OCI-LY1 (cell line): ENCODE measurements at regions not wholly inside any gene's neighbourhood (a gene's known extent, or its start where the extent isn't known, plus 50 kb on each side); places are given as distances from the start of the nearest gene placed in this dataset.
"Not testable (repeated sequence)": the region's sequence is repeated elsewhere in the genome, so short reads cannot be mapped to it uniquely, and the experiment has no call there.

Source experiments
- H2AFZ ChIP-seq: fragments of 200-600 bp; sonication (generic), shearing (Covaris generic); 2 replicates; pipeline ENCODE4 v1.6.0; 2014; ENCODE audit warnings: antibody characterized with exemption, mild to moderate bottlenecking, low read length
- H3F3A ChIP-seq: fragments of 200-600 bp; sonication (generic), shearing (Covaris generic); 2 replicates; pipeline ENCODE4 v1.6.0; 2014; ENCODE audit warnings: mild to moderate bottlenecking, antibody characterized with exemption, low read length, moderate library complexity; ENCODE audit not compliant: insufficient read depth
- H3K27ac ChIP-seq: fragments of 200-600 bp; sonication (generic); 2 replicates; pipeline ENCODE4 v1.5.1; 2014; ENCODE audit warnings: low read length, mixed run types, mild to moderate bottlenecking, low read depth; ENCODE audit not compliant: poor library complexity, severe bottlenecking
- H3K27me3 ChIP-seq: fragments of 200-600 bp; sonication (generic); 2 replicates; pipeline ENCODE4 v1.6.0; 2014; ENCODE audit warnings: antibody characterized with exemption, mild to moderate bottlenecking, low read length, moderate library complexity; ENCODE audit not compliant: insufficient read depth
- H3K36me3 ChIP-seq: fragments of 200-600 bp; sonication (generic); 2 replicates; pipeline ENCODE4 v1.6.1; 2014; ENCODE audit warnings: mild to moderate bottlenecking, antibody characterized with exemption, low read length, moderate library complexity, mixed read lengths; ENCODE audit not compliant: insufficient read depth
- H3K4me1 ChIP-seq: fragments of 200-600 bp; sonication (generic); 2 replicates; pipeline ENCODE4 v1.5.1; 2014; ENCODE audit warnings: mild to moderate bottlenecking, low read length, moderate library complexity; ENCODE audit not compliant: insufficient read depth, severe bottlenecking
- H3K4me2 ChIP-seq: fragments of 200-600 bp; sonication (generic), shearing (Covaris generic); 2 replicates; pipeline ENCODE4 v1.6.1; 2014; ENCODE audit warnings: low read length
- H3K4me3 ChIP-seq: fragments of 200-600 bp; sonication (generic); 2 replicates; pipeline ENCODE4 v1.5.1; 2014; ENCODE audit warnings: low read length, low read depth, mild to moderate bottlenecking, mixed read lengths; ENCODE audit not compliant: poor library complexity, severe bottlenecking
- H3K79me2 ChIP-seq: fragments of 200-600 bp; shearing (Covaris generic); 2 replicates; pipeline ENCODE4 v1.6.1; 2016; ENCODE audit warnings: mixed run types, low read length, mixed read lengths; ENCODE audit not compliant: insufficient read depth
- H3K9ac ChIP-seq: fragments of 200-600 bp; sonication (generic), shearing (Covaris generic); 2 replicates; pipeline ENCODE4 v1.6.1; 2014; ENCODE audit warnings: mild to moderate bottlenecking, low read length, mixed read lengths
- H3K9me2 ChIP-seq: fragments of 200-600 bp; sonication (generic), shearing (Covaris generic); 2 replicates; pipeline ENCODE4 v1.6.1; 2014; ENCODE audit warnings: low read depth, mild to moderate bottlenecking, low read length, mixed read lengths
- H3K9me3 ChIP-seq: fragments of 200-600 bp; shearing (Covaris generic); 2 replicates; pipeline ENCODE4 v1.6.1; 2014; ENCODE audit warnings: low read length, mixed read lengths
- H4K20me1 ChIP-seq: fragments of 200-600 bp; sonication (generic), shearing (Covaris generic); 2 replicates; pipeline ENCODE4 v1.6.0; 2016; ENCODE audit warnings: mild to moderate bottlenecking, low read length; ENCODE audit not compliant: insufficient read depth
- CTCF ChIP-seq: fragments of 200-600 bp; sonication (generic), shearing (Covaris generic); IDR thresholded peaks from 2 replicates; pipeline ENCODE4 v1.5.1; 2017; ENCODE audit warnings: mild to moderate bottlenecking, antibody characterized with exemption, low read length, moderate library complexity, mixed read lengths
- EZH2 ChIP-seq: fragments of 200-600 bp; sonication (generic), shearing (Covaris generic); IDR thresholded peaks from 2 replicates; pipeline ENCODE4 v1.8.0; 2017; ENCODE audit warnings: borderline replicate concordance, mixed run types, mild to moderate bottlenecking, antibody characterized with exemption, low read length, moderate library complexity, mixed read lengths

GRCh38 chr1:166597516-166597915, 241.8 kb upstream of the POGK start:
- H3K4me1 ChIP-seq: no peaks in the 10 kb centered on the region
- no peaks in the 10 kb centered on the region for H3F3A ChIP-seq
- H3K27me3 ChIP-seq: no peaks in the 10 kb centered on the region
- no peak overlapping the region for H3K4me3 ChIP-seq
- H4K20me1 ChIP-seq: no peaks in the 10 kb centered on the region
- H3K9me3 ChIP-seq: no peaks in the 10 kb centered on the region
- no peaks in the 10 kb centered on the region for H3K79me2 ChIP-seq
- no peak overlapping the region for H3K27ac ChIP-seq
- H2AFZ ChIP-seq: no peak overlapping the region
- H3K9ac ChIP-seq: no peak overlapping the region
- no peaks in the 10 kb centered on the region for H3K36me3 ChIP-seq
- TF ChIP-seq EZH2 (no peak), CTCF (no peak)
- H3K4me2 ChIP-seq: no peak overlapping the region
- no peaks in the 10 kb centered on the region for H3K9me2 ChIP-seq

GRCh38 chr1:166600574-166600973, 238.7 kb upstream of the POGK start:
- no peak for TF ChIP-seq EZH2
- TF ChIP-seq CTCF: no peak
- H3F3A ChIP-seq: no peaks in the 10 kb centered on the region
- H4K20me1 ChIP-seq: no peaks in the 10 kb centered on the region
- no peak overlapping the region for H2AFZ ChIP-seq
- H3K79me2 ChIP-seq: no peaks in the 10 kb centered on the region
- no peak overlapping the region for H3K27ac ChIP-seq
- H3K4me1 ChIP-seq: no peaks in the 10 kb centered on the region
- no peak overlapping the region for H3K4me3 ChIP-seq
- H3K9ac ChIP-seq: no peak overlapping the region
- H3K9me2 ChIP-seq: no peaks in the 10 kb centered on the region
- H3K36me3 ChIP-seq: no peaks in the 10 kb centered on the region
- H3K27me3 ChIP-seq: no peaks in the 10 kb centered on the region
- H3K9me3 ChIP-seq: no peaks in the 10 kb centered on the region
- H3K4me2 ChIP-seq: no peak overlapping the region

- no peak overlapping the region for H3K4me3 ChIP-seq
- H3K4me2 ChIP-seq: no peak overlapping the region
- H3K9ac ChIP-seq: no peak overlapping the region
- no peak overlapping the region for H2AFZ ChIP-seq
- no peaks in the 10 kb centered on the region for H3K4me1 ChIP-seq
- no peak for TF ChIP-seq CTCF
- H3F3A ChIP-seq: no peaks in the 10 kb centered on the region
- no peak overlapping the region for H3K27ac ChIP-seq
- H3K27me3 ChIP-seq: no peaks in the 10 kb centered on the region
- no peaks in the 10 kb centered on the region for H4K20me1 ChIP-seq
- no peaks in the 10 kb centered on the region for H3K9me2 ChIP-seq
- H3K79me2 ChIP-seq: no peaks in the 10 kb centered on the region
- no peaks in the 10 kb centered on the region for H3K9me3 ChIP-seq
- H3K36me3 ChIP-seq: no peaks in the 10 kb centered on the region
Observed at GRCh38 chr1:166601650-166602278, 237.5 kb upstream of the POGK start.

GRCh38 chr1:166602801-166603200, 236.5 kb upstream of the POGK start:
- not testable (repeated sequence) for H3K9me2 ChIP-seq, H3K4me2 ChIP-seq, H3F3A ChIP-seq, H3K36me3 ChIP-seq, H3K9me3 ChIP-seq, H4K20me1 ChIP-seq, H2AFZ ChIP-seq, H3K79me2 ChIP-seq, H3K9ac ChIP-seq, H3K4me3 ChIP-seq, H3K27ac ChIP-seq, H3K27me3 ChIP-seq, H3K4me1 ChIP-seq
